ENCODE measurements at regions not wholly inside any gene's neighbourhood (a gene's known extent, or its start where the extent isn't known, plus 50 kb on each side); places are given as distances from the start of the nearest gene placed in this dataset.

GRCh38 chr18:40011201-40011600, 1943.8 kb upstream of the PIK3C3 start:
- H2AFZ ChIP-seq (ENCODE audit: low read depth, low read length), result no peak overlapping the region
- H3K79me2 ChIP-seq (ENCODE audit: control insufficient read depth, insufficient read depth, low read length), result no peaks in the 10 kb centered on the region
- no TSS peak for BruUV-seq (replicated peaks)
- no peak overlapping the region for H3K27ac ChIP-seq (ENCODE audit: insufficient read depth, low read depth, low read length)
- peaks cover 5% of the 10 kb centered on the region for H3K4me1 ChIP-seq (ENCODE audit: control insufficient read depth, extremely low read depth, insufficient read depth, low read length)
- dilution Hi-C loops (cut with MboI; ENCODE audit: extremely low pct_ligation_motif_present, low sequenced_read_pairs) (no loop called here), intact Hi-C loops (cut with micrococcal nuclease) (no loop called here)
- H3K9ac ChIP-seq (replicated peaks; ENCODE audit: extremely low read depth, insufficient read depth, low read length), result no peak overlapping the region
- H3K36me3 ChIP-seq (ENCODE audit: control insufficient read depth in 2 of 2, extremely low read depth in 1 of 2, insufficient read depth in 2 of 2, low read length in 2 of 2), result no peaks in the 10 kb centered on the region
- H3K9me3 ChIP-seq (replicated peaks; ENCODE audit: control insufficient read depth, insufficient read depth, low read length), result no peaks in the 10 kb centered on the region
- no peaks in the 10 kb centered on the region for H4K20me1 ChIP-seq (replicated peaks; ENCODE audit: control insufficient read depth, extremely low read depth, insufficient read depth, low read length)
- FAIRE-seq (no peak), DNase-seq (ENCODE audit: low read depth, low spot score) (no peak)
- ChIA-PET POLR2A (no interaction called here), CTCF (no interaction called here)
- H3K27me3 ChIP-seq (ENCODE audit: control insufficient read depth in 2 of 2, insufficient read depth in 2 of 2, low read length in 2 of 2), result no peaks in the 10 kb centered on the region
- no peaks in the 10 kb centered on the region for H3K9me1 ChIP-seq (replicated peaks; ENCODE audit: control insufficient read depth, extremely low read depth, insufficient read depth, low read length)
- no peak for TF ChIP-seq EZH2 (IDR thresholded peaks at IDR 0.05; ENCODE audit: borderline replicate concordance, low read depth, low read length, severe bottlenecking)
- no peak for TF ChIP-seq POLR2AphosphoS5 (IDR thresholded peaks at IDR 0.05; ENCODE audit: insufficient read depth, low read depth, low read length)
- no peak for TF ChIP-seq GATA2 (IDR thresholded peaks at IDR 0.05; ENCODE audit: insufficient read depth, insufficient read length, low read depth, low read length)
- H3K4me3 ChIP-seq (replicated peaks in 1 of 3; ENCODE audit: insufficient read depth in 1 of 3, low read depth in 1 of 3, low read length in 3 of 3), result no peak overlapping the region
- H3K4me2 ChIP-seq (ENCODE audit: insufficient read depth, low read length), result no peak overlapping the region

- no peak overlapping the region for H3K4me3 ChIP-seq (replicated peaks in 1 of 3; ENCODE audit: insufficient read depth in 1 of 3, low read depth in 1 of 3, low read length in 3 of 3)
- no peaks in the 10 kb centered on the region for H3K9me3 ChIP-seq (replicated peaks; ENCODE audit: control insufficient read depth, insufficient read depth, low read length)
- H3K9ac ChIP-seq (replicated peaks; ENCODE audit: extremely low read depth, insufficient read depth, low read length), result no peak overlapping the region
- H3K4me2 ChIP-seq (ENCODE audit: insufficient read depth, low read length), result no peak overlapping the region
- H3K79me2 ChIP-seq (ENCODE audit: control insufficient read depth, insufficient read depth, low read length), result no peaks in the 10 kb centered on the region
- no peaks in the 10 kb centered on the region for H3K36me3 ChIP-seq (ENCODE audit: control insufficient read depth in 2 of 2, extremely low read depth in 1 of 2, insufficient read depth in 2 of 2, low read length in 2 of 2)
- no peaks in the 10 kb centered on the region for H3K9me1 ChIP-seq (replicated peaks; ENCODE audit: control insufficient read depth, extremely low read depth, insufficient read depth, low read length)
- no peaks in the 10 kb centered on the region for H3K4me1 ChIP-seq (ENCODE audit: control insufficient read depth, extremely low read depth, insufficient read depth, low read length)
- intact Hi-C loops (cut with micrococcal nuclease) (no loop called here), dilution Hi-C loops (cut with MboI; ENCODE audit: extremely low pct_ligation_motif_present, low sequenced_read_pairs) (no loop called here)
- CTCF ChIA-PET, result interaction anchor here (0.7 to 1.3 kb wide), 3 partner anchors 14 to 28 kb away, joined by 3 to 9 read pairs (median 3); no protein-coding TSS in a partner anchor
- no peak for FAIRE-seq
- no peak for DNase-seq (ENCODE audit: low read depth, low spot score)
- H2AFZ ChIP-seq (ENCODE audit: low read depth, low read length), result no peak overlapping the region
- H4K20me1 ChIP-seq (replicated peaks; ENCODE audit: control insufficient read depth, extremely low read depth, insufficient read depth, low read length), result no peaks in the 10 kb centered on the region
- H3K27me3 ChIP-seq (ENCODE audit: control insufficient read depth in 2 of 2, insufficient read depth in 2 of 2, low read length in 2 of 2), result no peaks in the 10 kb centered on the region
- BruUV-seq (replicated peaks), result no TSS peak
- H3K27ac ChIP-seq (ENCODE audit: insufficient read depth, low read depth, low read length), result no peak overlapping the region
- TF ChIP-seq MAX (IDR thresholded peaks at IDR 0.05; ENCODE audit: insufficient read depth, insufficient read length), result no peak
- POLR2A ChIA-PET, result no interaction called here
Observed at GRCh38 chr18:40006634-40007033, 1948.4 kb upstream of the PIK3C3 start.

All from endothelial cell of umbilical vein (primary cell).